H1 (cell line): ENCODE measurements at regions not wholly inside any gene's neighbourhood (a gene's known extent, or its start where the extent isn't known, plus 50 kb on each side); places are given as distances from the start of the nearest gene placed in this dataset.
"Not testable (repeated sequence)": the region's sequence is repeated elsewhere in the genome, so short reads cannot be mapped to it uniquely, and the experiment has no call there.

Source experiments
- CTCF ChIA-PET: fragments of 300-600 bp; sonication (Branson Sonifier 250); formaldehyde crosslinking; loops from one replicate; lab custom pipeline; 2021; ENCODE audit not compliant: partially characterized antibody; lab: Charles Lee
- POLR2A ChIA-PET: fragments of 300-600 bp; sonication (Branson Sonifier 250); formaldehyde crosslinking; loops from one replicate; lab custom pipeline; 2021; ENCODE audit warnings: inconsistent platforms; ENCODE audit not compliant: partially characterized antibody; lab: Charles Lee
- DNase-seq, 2 experiments: peaks; one replicate each; pipeline versions ENCODE4 v3.0.0 to v3.0.0-alpha.2; 2010 to 2022; ENCODE audit warnings: low spot score in 2 of 2, low read depth in 1 of 2, mixed read lengths in 1 of 2
- FAIRE-seq: peaks from 2 replicates; lab custom pipeline; 2011; peaks lifted over from hg19 to GRCh38; lab: Jason Lieb, UNC
- H2AFZ ChIP-seq: 2 replicates; pipeline ENCODE4 v1.8.1; 2012; ENCODE audit warnings: low read length, inconsistent platforms
- H2AK5ac ChIP-seq: 2 replicates; pipeline ENCODE4 v1.6.1; 2013; ENCODE audit warnings: low read depth, low read length
- H2BK120ac ChIP-seq: replicated peaks from 2 replicates; pipeline ENCODE3; 2013; ENCODE audit warnings: low read depth, low read length, inconsistent platforms
- H2BK12ac ChIP-seq: 2 replicates; pipeline ENCODE4 v1.6.1; 2013; ENCODE audit warnings: low read depth, low read length
- H2BK15ac ChIP-seq: 2 replicates; pipeline ENCODE4 v1.6.1; 2013; ENCODE audit warnings: low read length
- H2BK20ac ChIP-seq: 2 replicates; pipeline ENCODE4 v1.6.1; 2013; ENCODE audit warnings: low read length
- H2BK5ac ChIP-seq: 2 replicates; pipeline ENCODE4 v1.6.1; 2013; ENCODE audit warnings: low read depth, low read length
- H3K14ac ChIP-seq: 2 replicates; pipeline ENCODE4 v1.6.1; 2013; ENCODE audit warnings: inconsistent platforms; ENCODE audit not compliant: insufficient read length
- H3K18ac ChIP-seq: 2 replicates; pipeline ENCODE4 v1.6.1; 2013; ENCODE audit warnings: low read length; ENCODE audit errors: extremely low read depth
- H3K23ac ChIP-seq: 2 replicates; pipeline ENCODE4 v1.6.1; 2013; ENCODE audit warnings: inconsistent platforms; ENCODE audit not compliant: insufficient read length
- H3K23me2 ChIP-seq: 2 replicates; pipeline ENCODE4 v1.6.1; 2013; ENCODE audit warnings: low read depth, low read length
- H3K27ac ChIP-seq: 2 replicates; pipeline ENCODE4 v1.6.1; 2011; ENCODE audit warnings: low read depth, low read length, inconsistent platforms
- H3K27me3 ChIP-seq, 4 experiments: replicated peaks in 1 of 4; 1 replicate in 1 of 4; 2 replicates in 3 of 4; pipeline versions ENCODE4 v1.6.1 to v1.8.1; 2011 to 2013; ENCODE audit warnings: low read length in 3 of 4, mild to moderate bottlenecking in 3 of 4, inconsistent platforms in 2 of 4, mixed read lengths in 2 of 4, moderate library complexity in 1 of 4; ENCODE audit not compliant: control insufficient read depth in 3 of 4, insufficient read depth in 3 of 4; ENCODE audit errors: extremely low read depth in 1 of 4
- H3K36me3 ChIP-seq, 4 experiments: 2 replicates each; pipeline versions ENCODE4 v1.6.1 to v1.8.1; 2011 to 2013; ENCODE audit warnings: mild to moderate bottlenecking in 4 of 4, low read length in 3 of 4, moderate library complexity in 2 of 4, control low read depth in 1 of 4, inconsistent platforms in 1 of 4; ENCODE audit not compliant: insufficient read depth in 4 of 4, control insufficient read depth in 2 of 4
- H3K4ac ChIP-seq: replicated peaks from 2 replicates; pipeline ENCODE3; 2013; ENCODE audit warnings: low read length, low read depth, mixed read lengths, inconsistent platforms; ENCODE audit not compliant: insufficient read length
- H3K4me1 ChIP-seq, 4 experiments: replicated peaks in 1 of 4; 1 replicate in 1 of 4; 2 replicates in 3 of 4; pipeline versions ENCODE4 v1.6.1 to v1.8.1; 2011 to 2013; ENCODE audit warnings: low read length in 3 of 4, inconsistent platforms in 2 of 4, mixed read lengths in 1 of 4; ENCODE audit not compliant: insufficient read depth in 4 of 4, control insufficient read depth in 3 of 4
- H3K4me2 ChIP-seq, 2 experiments: 2 replicates each; pipeline versions ENCODE4 v1.6.1 to v1.8.1; 2011 to 2013; ENCODE audit warnings: low read depth in 2 of 2, low read length in 2 of 2, control low read depth in 1 of 2, inconsistent platforms in 1 of 2, mild to moderate bottlenecking in 1 of 2; ENCODE audit not compliant: insufficient read depth in 1 of 2
- H3K4me3 ChIP-seq, 4 experiments: fragments of 200-600, 300-600 bp in 1 of 4; sonication (generic), shearing (Covaris generic), sonication (Bioruptor Twin) in 1 of 4; 2 replicates each; pipeline versions ENCODE4 v1.5.1 to v1.8.1; 2011 to 2016; ENCODE audit warnings: low read length in 4 of 4, low read depth in 3 of 4, control low read depth in 2 of 4, inconsistent platforms in 2 of 4, mild to moderate bottlenecking in 2 of 4, mixed read lengths in 1 of 4, moderate library complexity in 1 of 4; ENCODE audit not compliant: insufficient read depth in 2 of 4; ENCODE audit errors: extremely low read depth in 1 of 4
- H3K56ac ChIP-seq: replicated peaks from 2 replicates; pipeline ENCODE3; 2013; ENCODE audit warnings: low read depth, mild to moderate bottlenecking, mixed read lengths, low read length, inconsistent platforms; ENCODE audit not compliant: insufficient read length
- H3K79me1 ChIP-seq: 2 replicates; pipeline ENCODE4 v1.6.1; 2013; ENCODE audit warnings: low read depth, low read length, control low read depth
- H3K79me2 ChIP-seq, 2 experiments: 2 replicates each; pipeline versions ENCODE4 v1.6.1 to v1.8.1; 2012 to 2013; ENCODE audit warnings: low read length in 2 of 2, mild to moderate bottlenecking in 2 of 2, inconsistent platforms in 1 of 2; ENCODE audit not compliant: insufficient read depth in 2 of 2, control insufficient read depth in 1 of 2
- H3K9ac ChIP-seq, 4 experiments: replicated peaks in 1 of 4; 1 replicate in 1 of 4; 2 replicates in 3 of 4; pipeline versions ENCODE4 v1.6.1 to v1.8.1; 2011 to 2013; ENCODE audit warnings: low read depth in 3 of 4, low read length in 3 of 4, control low read depth in 2 of 4, mild to moderate bottlenecking in 2 of 4, moderate library complexity in 2 of 4, inconsistent platforms in 1 of 4; ENCODE audit errors: extremely low read depth in 1 of 4
- H3K9me3 ChIP-seq, 2 experiments: 2 replicates each; pipeline versions ENCODE4 v1.6.1 to v1.8.1; 2012 to 2013; ENCODE audit warnings: mild to moderate bottlenecking in 2 of 2, moderate library complexity in 2 of 2, control low read depth in 1 of 2, inconsistent platforms in 1 of 2, low read depth in 1 of 2, low read length in 1 of 2, mixed read lengths in 1 of 2; ENCODE audit not compliant: insufficient read depth in 2 of 2
- H4K20me1 ChIP-seq, 2 experiments: replicated peaks in 1 of 2; 2 replicates each; pipeline versions ENCODE3 to v1.8.1; 2011 to 2013; ENCODE audit warnings: inconsistent platforms in 2 of 2, low read length in 2 of 2, mild to moderate bottlenecking in 1 of 2; ENCODE audit not compliant: insufficient read depth in 2 of 2, control insufficient read depth in 1 of 2
- H4K5ac ChIP-seq: 2 replicates; pipeline ENCODE4 v1.6.1; 2013; ENCODE audit warnings: low read length, low read depth, mixed read lengths, inconsistent platforms; ENCODE audit not compliant: insufficient read length
- H4K8ac ChIP-seq: 2 replicates; pipeline ENCODE4 v1.8.0; 2013; ENCODE audit warnings: mild to moderate bottlenecking, moderate library complexity, low read length, inconsistent platforms; ENCODE audit not compliant: insufficient read depth; ENCODE audit errors: extremely low read depth
- H4K91ac ChIP-seq: replicated peaks from 2 replicates; pipeline ENCODE3; 2013; ENCODE audit warnings: low read length, mixed read lengths, inconsistent platforms; ENCODE audit not compliant: insufficient read length
- CTBP2 ChIP-seq: IDR thresholded peaks from 2 replicates; pipeline ENCODE4 v1.7.0; 2011; ENCODE audit warnings: borderline replicate concordance, mild to moderate bottlenecking, moderate library complexity, mixed read lengths, low read length; ENCODE audit not compliant: insufficient read depth, insufficient read length
- CTCF ChIP-seq, 3 experiments: IDR thresholded peaks; 1 replicate in 2 of 3; 2 replicates in 1 of 3; pipeline versions ENCODE4 v1.5.1 to v1.6.1; 2011; ENCODE audit warnings: low read length in 3 of 3, mild to moderate bottlenecking in 3 of 3, inconsistent platforms in 2 of 3, low read depth in 1 of 3, moderate library complexity in 1 of 3; ENCODE audit not compliant: insufficient read depth in 1 of 3; ENCODE audit errors: control extremely low read depth in 1 of 3
- WGBS, 2 experiments: shearing (Covaris generic) in 1 of 2; methylation state at CpG; one replicate each; pipeline versions ENCODE4 v1.1.6 to v1.1.7; 2013 to 2015; ENCODE audit warnings: low lambda C conversion rate in 2 of 2, mixed read lengths in 2 of 2, inconsistent platforms in 1 of 2, low coverage in 1 of 2, missing lambda C conversion rate in 1 of 2; ENCODE audit not compliant: insufficient replicate concordance in 2 of 2, insufficient coverage in 1 of 2, insufficient read length in 1 of 2; ENCODE audit errors: extremely low coverage in 1 of 2, missing lambda C conversion rate in 1 of 2; 5-methylcytosine and 5-hydroxymethylcytosine counted together

- TF ChIP-seq CTCF (IDR thresholded peaks at IDR 0.05; ENCODE audit: control extremely low read depth in 1 of 3, insufficient read depth in 1 of 3, low read depth in 1 of 3, low read length in 3 of 3) (no peak), CTBP2 (no peak)
- TF ChIP-seq, all 59 proteins: peak for 0
Observed at GRCh38 chr5:56294354-56294753, 61.2 kb upstream of the ANKRD55 start (continued).

GRCh38 chr5:56292874-56293273 lies 59.7 kb upstream of the ANKRD55 start:
- CTCF ChIA-PET, H2BK120ac ChIP-seq, POLR2A ChIA-PET, H3K9ac ChIP-seq, H3K27me3 ChIP-seq, H2BK15ac ChIP-seq, H3K79me2 ChIP-seq, H3K4me1 ChIP-seq, H4K20me1 ChIP-seq, H4K5ac ChIP-seq, H3K4me2 ChIP-seq, H3K14ac ChIP-seq, H3K79me1 ChIP-seq, H4K8ac ChIP-seq, H2AFZ ChIP-seq, H3K36me3 ChIP-seq, H3K18ac ChIP-seq, H3K56ac ChIP-seq, H3K4ac ChIP-seq, H2BK5ac ChIP-seq, H3K27ac ChIP-seq, H3K23ac ChIP-seq, H2BK12ac ChIP-seq, FAIRE-seq, H2BK20ac ChIP-seq, H2AK5ac ChIP-seq, H3K4me3 ChIP-seq, H3K23me2 ChIP-seq, DNase-seq, H4K91ac ChIP-seq: not testable (repeated sequence)
- H3K9me3 ChIP-seq, result peaks cover 0 to 10% of the 10 kb centered on the region in 2 experiments; a peak in 2 of 4 replicates
- WGBS, 2 experiments, result no CpG with 5 or more reads among the region's 2 CpGs
